NCI-H69 (cell line): ENCODE measurements at regions not wholly inside any gene's neighbourhood (a gene's known extent, or its start where the extent isn't known, plus 50 kb on each side); places are given as distances from the start of the nearest gene placed in this dataset.
"Not testable (repeated sequence)": the region's sequence is repeated elsewhere in the genome, so short reads cannot be mapped to it uniquely, and the experiment has no call there.

ENCODE experiments used
- DNase-seq: peaks from one replicate; lab custom pipeline; 2025; lab: John Stamatoyannopoulos, UW

DNA sequence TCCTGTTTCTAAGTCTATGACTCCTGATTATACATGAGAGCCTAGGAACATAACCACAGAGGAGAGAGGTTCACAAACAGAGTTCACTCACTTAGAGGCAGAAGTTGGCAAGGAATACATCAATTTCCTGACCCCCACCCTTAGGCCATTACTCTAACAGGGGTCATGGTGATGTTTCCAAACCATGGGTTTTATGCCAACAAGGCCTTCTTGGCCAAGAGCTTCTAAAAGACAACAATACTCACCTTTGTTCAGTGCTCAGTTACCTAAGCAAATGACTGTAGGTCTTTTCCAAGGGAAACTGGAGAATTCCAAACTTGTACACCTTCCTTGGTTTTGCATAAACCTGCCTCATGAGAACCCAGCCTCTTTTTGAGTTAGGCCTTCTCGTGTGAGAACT, 52.6 kb downstream of the ERICH4 start:
- no peak for DNase-seq

DNA sequence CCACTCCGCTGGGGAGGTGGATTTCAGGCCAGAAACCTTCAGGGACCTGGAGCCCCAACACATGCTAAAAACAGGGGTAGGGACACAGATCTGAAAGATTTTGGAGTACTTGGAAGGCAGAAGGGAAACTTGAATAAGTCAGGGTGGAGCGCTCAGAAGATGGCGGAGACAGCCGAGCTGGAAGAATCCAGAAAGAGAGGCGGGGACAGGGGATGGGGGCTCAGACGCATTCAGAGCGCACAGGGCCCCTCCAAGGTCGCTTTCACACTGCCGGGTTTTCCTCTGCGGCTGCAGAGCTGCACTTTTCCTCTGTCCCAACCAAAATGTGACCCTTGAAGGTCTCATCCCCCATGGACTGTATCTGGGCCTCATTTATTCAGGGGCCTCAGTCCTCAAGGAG, 56.9 kb downstream of the ERICH4 start:
- DNase-seq = no peak

DNA sequence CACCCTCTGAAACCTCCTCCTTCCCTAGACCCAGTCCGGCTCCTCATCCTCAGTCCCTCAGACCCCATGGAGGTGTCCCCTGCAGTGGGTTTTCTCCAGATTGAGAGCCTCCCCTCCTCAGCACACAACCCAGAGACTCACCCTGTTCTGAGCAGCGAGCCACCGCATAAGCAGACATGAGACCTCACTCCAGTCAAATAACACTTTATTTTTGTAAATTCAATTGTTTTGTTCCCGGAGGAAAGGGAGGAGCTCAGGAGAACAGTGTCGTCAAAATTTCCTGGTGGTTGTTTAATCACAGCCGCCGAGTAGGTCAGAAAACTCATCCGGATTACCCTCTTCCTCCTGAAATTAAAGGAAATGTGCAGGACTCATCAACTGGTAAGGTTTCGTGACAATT, 57.5 kb downstream of the ERICH4 start:
- DNase-seq = no peak

DNA sequence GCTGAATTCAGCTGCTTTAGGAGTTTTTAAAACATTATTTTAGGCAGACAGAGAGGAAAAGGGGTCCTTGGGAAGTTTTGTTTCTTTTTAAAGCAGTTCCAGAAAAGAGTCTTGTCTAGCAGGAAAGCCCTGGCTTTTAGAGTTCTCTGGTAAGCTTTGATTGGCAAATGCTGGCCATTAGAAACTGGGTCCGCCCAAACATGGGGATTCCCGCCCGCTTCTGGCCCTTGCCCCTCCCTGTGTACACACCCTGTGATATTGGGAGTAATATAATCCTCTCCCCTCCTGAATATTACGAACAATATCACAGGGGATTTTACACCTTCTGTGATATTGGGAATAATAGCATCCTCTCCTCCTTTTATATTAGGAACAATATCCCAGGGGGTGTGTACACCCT, 58.9 kb downstream of the ERICH4 start:
- DNase-seq = peak; percentile 49

DNA sequence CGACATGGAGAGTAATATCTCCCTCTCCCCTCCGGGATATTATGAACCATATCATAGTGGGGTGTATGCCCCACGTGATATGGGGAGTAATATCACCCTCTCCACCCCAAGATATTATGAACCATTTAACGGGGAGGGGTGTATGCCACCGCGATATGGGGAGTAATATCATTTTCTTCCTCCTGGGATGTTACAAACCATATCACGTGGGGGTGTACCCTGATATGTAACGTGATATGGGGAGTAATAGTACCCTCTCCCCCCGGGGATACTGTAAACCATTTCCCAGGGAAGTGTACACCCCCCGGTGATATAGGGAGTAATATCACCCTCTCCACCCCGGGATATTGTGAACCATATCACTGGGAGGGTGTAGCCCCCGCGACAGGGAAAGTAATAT, 62.1 kb downstream of the ERICH4 start:
- DNase-seq = no peak

DNA sequence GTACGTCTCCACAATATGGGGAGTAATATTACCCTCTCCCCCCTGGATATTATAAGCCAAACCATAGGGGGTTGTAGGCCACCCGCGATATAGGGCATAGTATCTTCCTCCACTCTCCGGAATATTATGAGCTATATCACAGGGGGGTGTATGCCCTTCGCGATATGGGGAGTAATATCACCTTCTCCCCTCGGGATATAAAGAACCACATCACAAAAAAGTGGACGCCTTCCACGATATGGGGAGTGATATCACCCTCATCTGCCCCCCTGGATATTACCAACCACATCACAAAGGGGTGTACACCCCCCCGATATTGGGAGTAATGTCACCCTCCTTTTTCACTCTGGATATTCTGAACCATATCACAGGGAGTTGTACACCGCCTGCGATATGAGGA, 65.5 kb upstream of the CEACAM21 start:
- no peak for DNase-seq

DNA sequence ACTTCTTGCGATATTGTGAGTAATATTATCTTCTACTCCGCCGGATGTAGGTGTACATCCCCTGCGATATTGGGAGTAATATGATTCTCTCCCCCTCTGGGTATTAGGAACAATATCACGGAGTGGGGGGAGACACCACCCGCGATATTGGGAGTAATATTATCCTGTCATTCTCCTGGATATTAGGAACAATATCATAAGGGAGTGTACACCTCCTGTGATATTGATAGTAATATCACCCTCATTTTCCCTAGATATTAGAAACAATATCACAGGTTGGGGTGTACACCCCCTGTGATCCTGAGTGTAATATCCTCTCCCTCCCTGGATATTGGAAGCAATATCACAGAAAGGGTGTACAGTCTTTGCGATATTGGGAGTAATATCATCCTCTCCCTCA, 64.3 kb upstream of the CEACAM21 start:
- no peak for DNase-seq

DNA sequence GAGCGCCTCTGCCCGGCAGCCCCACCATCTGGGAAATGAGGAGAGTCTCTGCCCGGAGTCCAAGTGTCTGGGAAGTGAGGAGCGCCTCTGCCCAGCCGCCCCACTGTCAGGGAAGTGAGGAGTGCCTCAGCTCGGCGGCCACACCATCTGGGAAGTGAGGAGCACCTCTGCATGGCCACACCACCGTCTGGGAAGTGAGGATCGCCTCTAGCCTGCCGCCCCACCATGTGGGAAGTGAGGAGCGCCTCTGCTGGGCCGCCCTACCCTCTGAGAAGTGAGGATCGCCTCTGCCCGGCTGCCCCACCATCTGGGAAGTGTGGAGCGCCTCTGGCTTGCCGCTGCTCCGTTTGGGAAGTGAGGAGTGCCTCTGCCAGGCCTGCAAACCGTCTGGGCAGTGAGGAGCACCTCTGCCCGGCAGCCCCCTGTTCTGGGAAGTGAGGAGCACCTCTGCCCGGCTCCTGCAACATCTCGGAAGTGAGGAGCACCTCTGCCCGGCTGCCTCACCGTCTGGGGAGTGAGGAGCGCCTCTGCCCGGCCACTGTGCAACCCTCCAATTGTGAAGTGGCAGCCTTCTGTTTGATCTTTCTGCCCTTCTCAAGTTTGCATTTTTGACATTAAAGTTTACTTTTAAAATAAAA, 60.8 kb upstream of the CEACAM21 start:
- no peak for DNase-seq

DNA sequence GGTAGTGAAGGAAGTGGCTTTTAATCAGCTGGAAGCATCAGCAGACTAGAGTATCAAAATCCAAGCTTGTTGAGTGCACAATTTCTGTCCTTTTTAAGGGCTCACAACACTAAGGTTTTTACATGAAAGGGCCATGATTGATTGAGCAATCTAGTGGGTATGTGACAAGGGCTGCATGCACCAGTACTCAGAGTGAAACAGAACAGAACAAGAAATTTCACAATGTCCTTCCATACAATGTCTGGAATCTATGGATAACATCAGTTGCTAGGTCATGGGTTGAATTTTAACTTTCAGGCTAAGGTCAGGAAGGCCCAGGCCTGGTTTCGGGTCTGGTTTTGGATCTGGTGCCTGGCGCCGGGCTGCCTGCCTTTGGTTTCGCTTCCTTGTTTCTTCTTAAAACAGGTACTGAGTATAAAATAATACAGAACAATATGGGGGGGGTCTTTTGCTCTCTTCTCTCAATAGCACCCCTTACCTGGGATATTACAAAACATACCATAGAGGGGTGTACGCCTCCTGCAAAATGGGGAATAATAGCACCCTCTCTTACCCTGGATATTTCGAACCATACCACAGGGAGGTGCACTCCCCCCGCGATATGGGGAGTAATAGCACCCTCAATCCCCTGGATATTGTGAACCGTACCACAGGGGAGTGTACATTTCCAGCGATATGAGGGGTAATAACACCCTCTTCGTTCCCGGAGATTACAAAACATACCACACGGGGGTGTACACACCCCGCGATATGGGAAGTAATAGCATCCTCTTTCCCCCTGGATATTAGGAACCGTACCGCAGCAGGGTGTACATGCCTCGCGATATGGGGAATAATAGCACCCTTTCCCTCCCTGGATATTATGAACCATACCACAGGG, 59.4 kb upstream of the CEACAM21 start:
- not testable (repeated sequence) for DNase-seq

DNA sequence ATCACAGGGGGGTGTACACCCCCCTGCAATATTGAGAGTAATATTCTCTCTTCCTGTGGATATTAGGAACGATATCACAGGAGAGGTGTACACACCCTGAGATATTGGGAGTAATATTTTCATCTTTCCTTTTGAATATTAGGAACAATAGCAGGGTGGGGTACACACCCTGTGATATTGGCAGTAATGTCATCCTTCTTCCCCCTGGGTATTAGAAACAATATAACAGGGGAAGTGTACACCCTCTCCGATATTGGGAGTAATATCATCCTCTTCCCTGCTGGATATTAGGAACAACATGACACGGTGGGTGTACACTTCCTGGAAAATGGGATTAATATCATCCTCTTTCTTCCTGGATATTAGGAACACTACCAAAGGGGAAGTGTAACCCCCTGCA, 57.8 kb upstream of the CEACAM21 start:
- no peak for DNase-seq

DNA sequence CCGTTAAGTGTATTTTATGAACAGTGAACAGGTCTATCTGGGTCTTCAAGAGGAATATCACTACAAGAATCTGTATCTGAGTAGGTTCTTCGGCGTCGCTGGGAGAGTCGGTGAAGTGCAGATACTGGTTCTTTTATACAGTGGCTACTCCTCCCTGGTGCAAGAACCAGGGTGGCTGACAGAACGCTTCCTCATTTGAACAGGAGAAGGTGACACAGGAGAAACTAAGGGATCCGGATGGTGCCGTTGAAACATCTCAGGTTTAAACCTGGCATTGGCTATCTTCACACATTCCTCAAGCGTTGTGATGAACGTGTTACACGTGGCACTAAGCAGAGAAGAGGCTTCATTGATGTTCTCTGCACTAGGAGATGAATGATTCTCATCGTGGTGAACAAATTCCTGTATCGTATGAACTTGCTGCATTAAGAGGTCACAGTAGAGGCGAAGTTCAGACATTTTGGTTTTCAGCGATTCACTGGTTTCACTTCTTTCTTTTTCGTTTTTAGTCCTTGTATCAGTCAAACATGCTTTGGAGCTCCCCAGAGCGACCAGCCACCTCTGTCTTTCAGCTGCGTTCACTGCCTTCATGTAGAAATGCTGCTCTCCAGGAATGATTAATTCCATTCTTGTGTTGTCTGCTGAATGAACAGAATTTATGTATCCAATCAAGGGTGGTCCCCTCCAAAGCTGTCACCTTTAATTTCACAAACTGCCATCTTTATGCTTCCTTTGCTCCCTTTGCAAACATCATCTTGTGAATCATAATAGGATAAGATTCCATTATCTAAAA, 54.6 kb upstream of the CEACAM21 start:
- not testable (repeated sequence) for DNase-seq

DNA sequence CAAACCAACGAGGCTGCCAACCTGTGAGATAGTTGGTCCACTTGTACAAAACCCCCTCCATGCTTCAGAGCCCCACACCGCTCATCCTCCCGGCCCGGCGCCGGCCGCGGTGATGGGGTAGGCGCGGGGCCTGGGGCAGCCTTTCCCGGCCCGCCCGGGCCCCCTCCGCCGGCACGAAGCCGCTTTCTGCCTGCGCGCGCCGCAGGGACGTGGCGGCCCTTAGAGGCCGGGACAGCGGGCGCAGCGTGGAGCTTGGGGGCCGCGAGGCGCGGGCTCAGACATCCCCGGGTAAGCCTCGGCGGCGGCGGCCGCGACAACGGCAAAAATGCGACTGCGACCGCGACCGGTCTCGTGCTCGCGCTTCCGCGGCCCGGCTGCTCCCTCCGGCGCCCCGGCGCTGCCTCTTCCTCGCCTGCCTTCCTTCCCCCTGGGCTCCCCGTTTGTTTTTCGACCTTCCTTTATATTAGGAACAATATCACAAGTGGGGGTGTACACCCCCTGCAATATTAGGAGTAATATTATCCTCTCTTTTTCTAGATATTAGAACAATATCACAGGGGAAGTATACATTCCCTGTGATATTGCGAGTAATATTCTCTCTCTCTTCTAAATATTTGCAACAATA, 53.9 kb upstream of the CEACAM21 start:
- peak; percentile 20 for DNase-seq

DNA sequence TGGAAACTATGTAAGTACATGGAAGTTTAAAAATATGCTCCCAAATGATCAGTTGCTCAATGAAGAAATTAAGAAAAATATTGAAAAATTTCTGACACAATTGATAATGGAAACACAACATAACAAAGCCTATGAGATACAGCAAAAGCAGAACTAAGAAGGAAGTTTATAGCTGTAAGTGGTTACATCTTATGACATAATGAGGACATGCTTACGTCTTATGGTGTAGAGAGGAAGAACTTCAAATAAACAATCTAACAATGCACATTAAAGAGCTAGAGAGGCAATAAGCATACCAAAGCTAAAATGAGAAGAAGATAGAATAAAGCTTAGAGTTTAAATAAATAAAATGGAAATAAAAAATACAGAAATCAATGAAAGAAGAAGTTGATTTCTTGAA, 50.0 kb upstream of the CEACAM21 start:
- DNase-seq = no peak
